ENCODE measurements at regions not wholly inside any gene's neighbourhood (a gene's known extent, or its start where the extent isn't known, plus 50 kb on each side); places are given as distances from the start of the nearest gene placed in this dataset.

DNA sequence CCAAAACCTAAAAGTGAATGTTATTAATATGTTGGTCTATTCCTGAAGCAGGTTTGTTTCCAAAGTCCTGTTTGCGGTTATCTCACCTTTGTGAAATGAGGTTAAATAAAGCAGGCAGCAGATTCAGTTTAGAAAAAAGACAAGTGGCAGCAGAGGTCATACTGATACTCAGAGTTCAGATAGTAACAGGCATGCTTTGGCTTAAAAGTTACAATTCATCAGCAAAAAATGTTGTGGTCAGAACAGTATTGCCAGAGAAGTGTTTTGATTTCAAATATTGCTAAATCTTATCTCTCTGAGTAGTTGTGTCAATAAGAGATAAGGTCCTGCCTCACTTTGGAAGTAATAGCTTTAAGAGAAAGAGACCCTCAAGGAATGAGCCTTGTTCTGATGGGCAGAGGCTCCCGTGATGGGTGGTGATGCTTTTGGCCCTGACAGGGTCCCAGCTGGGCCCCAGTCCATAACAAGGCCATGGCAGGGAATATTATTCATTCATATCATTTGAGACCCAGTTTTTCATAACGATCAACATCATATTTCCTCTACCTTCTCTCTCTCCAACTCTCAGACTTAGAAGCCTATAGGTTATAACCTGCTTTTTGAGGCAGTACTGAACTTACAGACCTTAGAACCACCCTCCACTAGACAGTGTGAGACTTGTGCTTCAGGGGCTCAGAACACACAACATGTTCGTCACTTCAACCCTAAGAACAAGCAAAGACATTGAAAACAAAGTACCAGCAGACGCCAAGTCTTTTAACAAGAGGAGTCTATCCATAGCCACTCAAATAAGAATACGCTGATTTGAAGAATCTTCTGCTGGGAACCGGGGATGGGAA, 58.5 kb upstream of the AHR start:
- TF ChIP-seq CTCF (IDR thresholded peaks at IDR 0.05; ENCODE audit: poor library complexity, severe bottlenecking) (no peak), REST (IDR thresholded peaks at IDR 0.05; ENCODE audit: borderline replicate concordance) (no peak), EP300 (conservative IDR thresholded peaks at IDR 0.05; ENCODE audit: poor library complexity, severe bottlenecking) (no peak), POLR2AphosphoS5 (IDR thresholded peaks at IDR 0.05) (no peak), MXI1 (conservative IDR thresholded peaks at IDR 0.05; ENCODE audit: poor library complexity, severe bottlenecking) (no peak), EZH2 (IDR thresholded peaks at IDR 0.05; ENCODE audit: borderline replicate concordance, insufficient read depth, low read length, poor library complexity, severe bottlenecking) (no peak), TAF1 (IDR thresholded peaks at IDR 0.05; ENCODE audit: low read depth) (no peak), RAD21 (conservative IDR thresholded peaks at IDR 0.05) (no peak), SMC3 (conservative IDR thresholded peaks at IDR 0.05; ENCODE audit: poor library complexity) (no peak)

All from neural cell (in vitro differentiated cells).